ENCODE measurements at regions not wholly inside any gene's neighbourhood (a gene's known extent, or its start where the extent isn't known, plus 50 kb on each side); places are given as distances from the start of the nearest gene placed in this dataset.

GRCh38 chr5:15425766-15426165 lies 74.2 kb upstream of the FBXL7 start:
- H3K79me2 ChIP-seq (ENCODE audit: control insufficient read depth in 1 of 2, insufficient read depth in 2 of 2, low read length in 2 of 2), result no peaks in the 10 kb centered on the region
- no peak overlapping the region for H3K14ac ChIP-seq (ENCODE audit: insufficient read length)
- H2AFZ ChIP-seq (ENCODE audit: low read length), result peak overlapping the region; percentile 93
- ChIA-PET POLR2A (ENCODE audit: partially characterized antibody) (no interaction called here), CTCF (ENCODE audit: partially characterized antibody) (interaction anchor here (1.0 to 1.3 kb wide), 2 partner anchors 9 to 570 kb away, joined by 3 read pairs; no protein-coding TSS in a partner anchor)
- peak overlapping the region; percentile 45; the same call in 1 of the 2 replicates for H2BK12ac ChIP-seq (ENCODE audit: low read depth, low read length)
- 35% methylated on average over 5 of the region's 6 CpGs; no CpG with 5 or more reads in 1 of the 2 experiments for WGBS, 2 experiments (ENCODE audit: extremely low coverage in 1 of 2, insufficient coverage in 1 of 2, insufficient read length in 1 of 2, insufficient replicate concordance in 2 of 2, low coverage in 1 of 2, low lambda C conversion rate in 2 of 2, missing lambda C conversion rate in 1 of 2)
- no peak for TF ChIP-seq EZH2 (IDR thresholded peaks at IDR 0.05; ENCODE audit: low read depth, low read length, severe bottlenecking)
- TF ChIP-seq TEAD4 (IDR thresholded peaks at IDR 0.05; ENCODE audit: low read depth, low read length), result peak; percentile 9; the same call in 1 of the 2 replicates
- no peak overlapping the region for H2AK5ac ChIP-seq (ENCODE audit: low read depth, low read length)
- H2BK15ac ChIP-seq (ENCODE audit: low read length), result no peak overlapping the region
- no peaks in the 10 kb centered on the region for H3K23me2 ChIP-seq (ENCODE audit: low read depth, low read length)
- no peak overlapping the region for H4K8ac ChIP-seq (ENCODE audit: extremely low read depth, insufficient read depth, low read length)
- no peak overlapping the region for H4K5ac ChIP-seq (ENCODE audit: insufficient read length, low read depth, low read length)
- no peak overlapping the region for H4K91ac ChIP-seq (replicated peaks; ENCODE audit: insufficient read length, low read length)
- no peaks in the 10 kb centered on the region for H3K9me3 ChIP-seq (ENCODE audit: insufficient read depth in 2 of 2, low read depth in 1 of 2, low read length in 1 of 2)
- peaks cover 0 to 10% (median 3%) of the 10 kb centered on the region in 4 experiments; a peak in 4 of 7 replicates for H3K4me1 ChIP-seq (replicated peaks in 1 of 4; ENCODE audit: control insufficient read depth in 3 of 4, insufficient read depth in 4 of 4, low read length in 3 of 4)
- H3K27ac ChIP-seq (ENCODE audit: low read depth, low read length), result no peak overlapping the region
- no peak overlapping the region for H3K23ac ChIP-seq (ENCODE audit: insufficient read length)
- H3K56ac ChIP-seq (replicated peaks; ENCODE audit: insufficient read length, low read depth, low read length), result no peak overlapping the region
- FAIRE-seq (no peak), DNase-seq (ENCODE audit: low read depth in 1 of 2, low spot score in 2 of 2) (no peak)
- H3K36me3 ChIP-seq (ENCODE audit: control insufficient read depth in 2 of 4, insufficient read depth in 4 of 4, low read length in 3 of 4), result no peaks in the 10 kb centered on the region
- H3K9ac ChIP-seq (replicated peaks in 1 of 4; ENCODE audit: extremely low read depth in 1 of 4, low read depth in 3 of 4, low read length in 3 of 4), result no peak overlapping the region
- H3K18ac ChIP-seq (ENCODE audit: extremely low read depth, low read length), result no peak overlapping the region
- 0 out of 2 replicates have a peak overlapping the region, but pooled peaks have one; percentile 11 for H2BK20ac ChIP-seq (ENCODE audit: low read length)
- no peak overlapping the region for H2BK120ac ChIP-seq (replicated peaks; ENCODE audit: low read depth, low read length)
- H3K4me3 ChIP-seq (ENCODE audit: extremely low read depth in 1 of 4, insufficient read depth in 2 of 4, low read depth in 3 of 4, low read length in 4 of 4), result no peak overlapping the region
- no peaks in the 10 kb centered on the region for H4K20me1 ChIP-seq (replicated peaks in 1 of 2; ENCODE audit: control insufficient read depth in 1 of 2, insufficient read depth in 2 of 2, low read length in 2 of 2)
- H3K4ac ChIP-seq (replicated peaks; ENCODE audit: insufficient read length, low read depth, low read length), result no peak overlapping the region
- no peaks in the 10 kb centered on the region for H3K27me3 ChIP-seq (replicated peaks in 1 of 4; ENCODE audit: control insufficient read depth in 3 of 4, extremely low read depth in 1 of 4, insufficient read depth in 3 of 4, low read length in 3 of 4)
- H3K79me1 ChIP-seq (ENCODE audit: low read depth, low read length), result no peaks in the 10 kb centered on the region
- H2BK5ac ChIP-seq (ENCODE audit: low read depth, low read length), result no peak overlapping the region
- H3K4me2 ChIP-seq (ENCODE audit: insufficient read depth in 1 of 2, low read depth in 2 of 2, low read length in 2 of 2), result peak overlapping the region; percentile 7 to 53; a peak in 1 of 4 replicates

Data from H1 (cell line).